ENCODE measurements at regions not wholly inside any gene's neighbourhood (a gene's known extent, or its start where the extent isn't known, plus 50 kb on each side); places are given as distances from the start of the nearest gene placed in this dataset.

- H3K9me3 ChIP-seq (ENCODE audit: insufficient read depth, low read depth) = no peaks in the 10 kb centered on the region
- no peaks in the 10 kb centered on the region; the same call in 1 of the 2 replicates for H3F3A ChIP-seq (ENCODE audit: insufficient read depth, low read depth)
- DNase-seq = no peak
- CTCF ChIA-PET = no interaction called here
- POLR2A ChIA-PET (ENCODE audit: unreplicated experiment) = interaction anchor here (0.6 kb wide), 1 partner anchor 28 kb away, joined by 3 read pairs; no protein-coding TSS in a partner anchor
- H4K20me1 ChIP-seq (ENCODE audit: insufficient read depth) = no peaks in the 10 kb centered on the region
- no peaks in the 10 kb centered on the region for H3K36me3 ChIP-seq (ENCODE audit: low read depth)
- intact Hi-C loops (cut with micrococcal nuclease; ENCODE audit: unreplicated experiment) = no loop called here
- no peaks in the 10 kb centered on the region for H3K9me2 ChIP-seq (ENCODE audit: insufficient read depth)
- no peaks in the 10 kb centered on the region; the same call in 1 of the 2 replicates for H3K4me1 ChIP-seq (replicated peaks; ENCODE audit: insufficient read depth)
- H2AFZ ChIP-seq = no peak overlapping the region; the same call in 1 of the 2 replicates
- no peak overlapping the region for H3K4me3 ChIP-seq
- BruUV-seq (replicated peaks) = no TSS peak
- TF ChIP-seq EZH2 (IDR thresholded peaks at IDR 0.05; ENCODE audit: low read depth) (no peak), CTCF (conservative IDR thresholded peaks at IDR 0.05) (no peak)
- H3K4me2 ChIP-seq = no peak overlapping the region
- H3K27ac ChIP-seq = no peak overlapping the region
- no peaks in the 10 kb centered on the region for H3K27me3 ChIP-seq (ENCODE audit: insufficient read depth, low read depth)
- H3K79me2 ChIP-seq (ENCODE audit: low read depth) = no peaks in the 10 kb centered on the region
These were observed 67.8 kb upstream of the TMCC3 start for GRCh38 chr12:94718114-94718513.

GRCh38 chr12:94717656-94718055 is 67.3 kb upstream of the TMCC3 start:
- Histone ChIP-seq H3K9me2 (ENCODE audit: insufficient read depth) (no peaks in the 10 kb centered on the region), H3K9me3 (ENCODE audit: insufficient read depth, low read depth) (no peaks in the 10 kb centered on the region), H4K20me1 (ENCODE audit: insufficient read depth) (no peaks in the 10 kb centered on the region), H3F3A (ENCODE audit: insufficient read depth, low read depth) (no peaks in the 10 kb centered on the region; the same call in 1 of the 2 replicates), H3K27ac (no peak overlapping the region), H2AFZ (no peak overlapping the region), H3K79me2 (ENCODE audit: low read depth) (no peaks in the 10 kb centered on the region), H3K4me2 (no peak overlapping the region), H3K36me3 (ENCODE audit: low read depth) (no peaks in the 10 kb centered on the region), H3K4me3 (no peak overlapping the region), H3K27me3 (ENCODE audit: insufficient read depth, low read depth) (no peaks in the 10 kb centered on the region), H3K4me1 (replicated peaks; ENCODE audit: insufficient read depth) (no peaks in the 10 kb centered on the region; the same call in 1 of the 2 replicates)
- no TSS peak for BruUV-seq (replicated peaks)
- CTCF ChIA-PET = no interaction called here
- DNase-seq = no peak
- POLR2A ChIA-PET (ENCODE audit: unreplicated experiment) = no interaction called here
- TF ChIP-seq EZH2 (IDR thresholded peaks at IDR 0.05; ENCODE audit: low read depth) (no peak), CTCF (conservative IDR thresholded peaks at IDR 0.05) (no peak)
- intact Hi-C loops (cut with micrococcal nuclease; ENCODE audit: unreplicated experiment) = no loop called here

- H3F3A ChIP-seq (ENCODE audit: insufficient read depth, low read depth) = no peaks in the 10 kb centered on the region; the same call in 1 of the 2 replicates
- TF ChIP-seq CTCF (conservative IDR thresholded peaks at IDR 0.05) (no peak), EZH2 (IDR thresholded peaks at IDR 0.05; ENCODE audit: low read depth) (no peak)
- no peaks in the 10 kb centered on the region for H3K27me3 ChIP-seq (ENCODE audit: insufficient read depth, low read depth)
- H3K79me2 ChIP-seq (ENCODE audit: low read depth) = no peaks in the 10 kb centered on the region
- H3K4me2 ChIP-seq = no peak overlapping the region
- no peak for DNase-seq
- no peaks in the 10 kb centered on the region for H3K36me3 ChIP-seq (ENCODE audit: low read depth)
- intact Hi-C loops (cut with micrococcal nuclease; ENCODE audit: unreplicated experiment) = no loop called here
- H3K9me3 ChIP-seq (ENCODE audit: insufficient read depth, low read depth) = no peaks in the 10 kb centered on the region
- H3K9me2 ChIP-seq (ENCODE audit: insufficient read depth) = no peaks in the 10 kb centered on the region
- H4K20me1 ChIP-seq (ENCODE audit: insufficient read depth) = no peaks in the 10 kb centered on the region
- H3K4me3 ChIP-seq = no peak overlapping the region
- no peak overlapping the region for H3K27ac ChIP-seq
- H3K4me1 ChIP-seq (replicated peaks; ENCODE audit: insufficient read depth) = no peaks in the 10 kb centered on the region; the same call in 1 of the 2 replicates
- CTCF ChIA-PET = no interaction called here
- no peak overlapping the region for H2AFZ ChIP-seq
- no TSS peak for BruUV-seq (replicated peaks)
- POLR2A ChIA-PET (ENCODE audit: unreplicated experiment) = no interaction called here
These were observed 66.8 kb upstream of the TMCC3 start for GRCh38 chr12:94717108-94717507.
